Kidney (tissue), 13 donors: ENCODE measurements at regions not wholly inside any gene's neighbourhood (a gene's known extent, or its start where the extent isn't known, plus 50 kb on each side); places are given as distances from the start of the nearest gene placed in this dataset.

Experiments
- DNase-seq, 5 donors: peaks; one replicate each; pipeline ENCODE4 v3.0.0-alpha.2; 2013 to 2020
- FAIRE-seq: peaks from 2 replicates; lab custom pipeline; 2012; peaks lifted over from hg19 to GRCh38; lab: Jason Lieb, UNC
- H3K27ac ChIP-seq, 2 donors: one replicate each; pipeline ENCODE4 v1.7.0; 2013; ENCODE audit warnings: low read depth in 2 of 2, low read length in 2 of 2, inconsistent platforms in 1 of 2
- H3K27me3 ChIP-seq: one replicate; pipeline ENCODE4 v1.7.1; 2013; ENCODE audit warnings: low read length, inconsistent platforms; ENCODE audit not compliant: control insufficient read depth, insufficient read depth
- H3K36me3 ChIP-seq, 3 donors: one replicate each; pipeline versions ENCODE4 v1.7.0 to v1.7.1; 2013; ENCODE audit warnings: low read length in 3 of 3, control low read depth in 1 of 3, inconsistent platforms in 1 of 3; ENCODE audit not compliant: insufficient read depth in 3 of 3, control insufficient read depth in 2 of 3
- H3K4me1 ChIP-seq, 3 donors: one replicate each; pipeline versions ENCODE4 v1.7.0 to v1.7.1; 2013; ENCODE audit warnings: low read length in 3 of 3, inconsistent platforms in 1 of 3, low read depth in 1 of 3; ENCODE audit not compliant: control insufficient read depth in 2 of 3, insufficient read depth in 2 of 3
- H3K4me3 ChIP-seq, 3 donors: one replicate each; pipeline versions ENCODE4 v1.7.0 to v1.8.1; 2013; ENCODE audit warnings: low read length in 3 of 3, control low read depth in 1 of 3, inconsistent platforms in 1 of 3
- H3K9ac ChIP-seq, 3 donors: one replicate each; pipeline versions ENCODE4 v1.7.0 to v1.7.1; 2013; ENCODE audit warnings: low read length in 3 of 3, control low read depth in 1 of 3, inconsistent platforms in 1 of 3
- H3K9me3 ChIP-seq, 3 donors: one replicate each; pipeline versions ENCODE4 v1.7.0 to v1.7.1; 2013; ENCODE audit warnings: low read length in 3 of 3, control low read depth in 1 of 3, inconsistent platforms in 1 of 3; ENCODE audit not compliant: control insufficient read depth in 2 of 3, insufficient read depth in 1 of 3
- intact Hi-C: fragments of 100-400 bp; cut with DNase I; formaldehyde crosslinking; loops from one replicate; pipeline ENCODE4 v1.11.1; 2022
- TF ChIP-seq, protein P1 (sequence below): IDR thresholded peaks from 3 replicates; pipeline ENCODE4 v1.5.1; 2012; ENCODE audit warnings: mild to moderate bottlenecking, moderate library complexity, borderline replicate concordance; ENCODE audit not compliant: insufficient read depth; ENCODE audit errors: extremely low read depth
- donor health status: control.
- donor health status: control.
- donor health status: control.
- donor health status: control.
- donor health status: control.
- donor health status: DM: yes; HTN: yes; CAD: no.
- donor health status: Normal renal cell carcinoma (clear cell type).

DNA sequence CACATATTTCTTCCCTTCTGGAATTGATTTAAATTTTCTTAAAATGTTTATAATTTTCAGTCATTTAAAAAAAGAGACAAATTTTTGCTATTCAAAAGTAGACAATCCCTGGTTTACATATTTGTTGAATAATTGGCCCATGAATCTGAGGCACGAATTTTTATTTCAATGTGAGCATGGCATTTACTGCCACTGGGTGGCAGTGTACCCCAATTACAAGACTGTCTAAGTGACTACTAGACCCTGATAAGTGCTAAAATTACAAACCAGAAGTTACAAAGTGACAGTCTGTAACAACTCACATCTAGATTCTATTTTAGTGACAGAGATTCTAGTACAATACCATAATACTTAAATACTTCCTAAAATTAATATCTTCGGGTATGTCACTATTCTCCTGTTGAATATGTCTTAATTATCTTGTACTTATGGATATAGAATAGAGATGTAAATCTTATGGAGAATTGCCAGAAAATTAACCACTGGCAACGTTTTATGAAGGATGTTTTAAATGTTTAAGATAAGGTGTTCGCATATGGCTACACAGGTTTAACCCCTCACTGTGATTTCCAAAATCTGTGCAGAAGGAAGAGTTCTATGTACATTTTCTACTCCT lies 235.8 kb downstream of the MAP2K4 start:
- no peaks in the 10 kb centered on the region for H3K36me3 ChIP-seq
- H3K27me3 ChIP-seq: no peaks in the 10 kb centered on the region
- no peaks in the 10 kb centered on the region for H3K4me1 ChIP-seq
- TF ChIP-seq, protein P1, sequence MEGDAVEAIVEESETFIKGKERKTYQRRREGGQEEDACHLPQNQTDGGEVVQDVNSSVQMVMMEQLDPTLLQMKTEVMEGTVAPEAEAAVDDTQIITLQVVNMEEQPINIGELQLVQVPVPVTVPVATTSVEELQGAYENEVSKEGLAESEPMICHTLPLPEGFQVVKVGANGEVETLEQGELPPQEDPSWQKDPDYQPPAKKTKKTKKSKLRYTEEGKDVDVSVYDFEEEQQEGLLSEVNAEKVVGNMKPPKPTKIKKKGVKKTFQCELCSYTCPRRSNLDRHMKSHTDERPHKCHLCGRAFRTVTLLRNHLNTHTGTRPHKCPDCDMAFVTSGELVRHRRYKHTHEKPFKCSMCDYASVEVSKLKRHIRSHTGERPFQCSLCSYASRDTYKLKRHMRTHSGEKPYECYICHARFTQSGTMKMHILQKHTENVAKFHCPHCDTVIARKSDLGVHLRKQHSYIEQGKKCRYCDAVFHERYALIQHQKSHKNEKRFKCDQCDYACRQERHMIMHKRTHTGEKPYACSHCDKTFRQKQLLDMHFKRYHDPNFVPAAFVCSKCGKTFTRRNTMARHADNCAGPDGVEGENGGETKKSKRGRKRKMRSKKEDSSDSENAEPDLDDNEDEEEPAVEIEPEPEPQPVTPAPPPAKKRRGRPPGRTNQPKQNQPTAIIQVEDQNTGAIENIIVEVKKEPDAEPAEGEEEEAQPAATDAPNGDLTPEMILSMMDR: peak; percentile 67
- intact Hi-C loops: loop anchor here (5.0 kb wide), 1 partner anchor 411 kb away; the partner anchor contains the start of gene MYOCD
- H3K27ac ChIP-seq: no peak overlapping the region
- peak in 4 of 5 donors; percentile 34 to 82 (median 55) for DNase-seq
- H3K9me3 ChIP-seq: no peaks in the 10 kb centered on the region
- FAIRE-seq: peak; percentile 90
- H3K4me3 ChIP-seq: no peak overlapping the region
- no peak overlapping the region for H3K9ac ChIP-seq

DNA sequence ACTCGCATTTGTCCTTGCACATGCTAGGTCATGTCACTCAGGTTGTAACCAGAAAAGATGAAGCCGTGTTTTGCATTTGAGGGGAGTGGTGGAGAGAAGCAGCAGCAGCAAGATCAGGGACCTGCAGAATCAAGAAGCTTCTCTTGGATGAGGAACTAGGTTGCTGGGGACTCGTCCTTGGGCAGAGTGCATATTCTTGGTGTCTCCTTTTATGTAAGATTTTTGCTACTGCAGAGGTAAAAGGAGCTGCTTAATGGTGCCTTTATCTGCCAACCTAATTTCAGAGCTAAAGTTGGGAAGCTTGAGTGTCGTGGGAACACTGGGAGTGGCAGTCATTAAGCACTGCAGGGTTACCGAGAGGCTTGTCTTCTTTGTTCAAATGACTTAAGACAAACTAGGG lies 236.5 kb downstream of the MAP2K4 start:
- Histone ChIP-seq H3K4me1 (no peaks in the 10 kb centered on the region), H3K36me3 (no peaks in the 10 kb centered on the region), H3K27ac (no peak overlapping the region), H3K4me3 (no peak overlapping the region), H3K9ac (no peak overlapping the region), H3K9me3 (no peaks in the 10 kb centered on the region), H3K27me3 (no peaks in the 10 kb centered on the region)
- FAIRE-seq (no peak), DNase-seq (no peak)
- TF ChIP-seq, protein P1: no peak
- intact Hi-C loops: loop anchor here (5.0 kb wide), 1 partner anchor 410 kb away; the partner anchor contains the start of gene MYOCD

DNA sequence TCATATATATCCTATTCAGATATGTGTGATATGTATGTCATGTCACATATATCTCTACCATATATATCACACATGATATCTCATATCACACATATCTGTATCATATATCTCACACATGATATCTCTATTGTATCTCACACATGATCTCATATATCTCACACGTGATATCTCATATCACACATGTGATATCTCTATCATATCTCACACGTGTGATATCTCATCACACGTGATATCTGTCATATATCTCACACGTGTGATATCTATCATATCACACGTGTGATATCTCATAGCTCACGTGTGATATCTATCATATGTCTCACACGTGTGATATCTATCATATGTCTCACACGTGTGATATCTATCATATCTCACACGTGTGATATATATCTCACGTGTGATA lies 240.7 kb downstream of the MAP2K4 start:
- no peak for FAIRE-seq
- Histone ChIP-seq H3K27ac (no peak overlapping the region), H3K4me1 (no peaks in the 10 kb centered on the region), H3K27me3 (no peaks in the 10 kb centered on the region), H3K9me3 (no peaks in the 10 kb centered on the region), H3K4me3 (no peak overlapping the region), H3K9ac (no peak overlapping the region), H3K36me3 (no peaks in the 10 kb centered on the region)
- no peak for DNase-seq
- TF ChIP-seq, protein P1: no peak
- intact Hi-C loops: no loop called here
